GM23338 (cell line): ENCODE measurements at regions not wholly inside any gene's neighbourhood (a gene's known extent, or its start where the extent isn't known, plus 50 kb on each side); places are given as distances from the start of the nearest gene placed in this dataset.
A peak's percentile ranks its signal among the peaks of the same experiment; 100 is the strongest.

Experiments
- ATAC-seq: fragments of 200-7000 bp; cut with Tn5 transposase; 3 replicates; pipeline ENCODE4 v1.9.1; 2020
- DNase-seq: peaks from one replicate; pipeline ENCODE4 v3.0.0-alpha.2; 2015; ENCODE audit warnings: low spot score
- H2AFZ ChIP-seq: fragments of 200-600 bp; sonication (generic); 2 replicates; pipeline ENCODE4 v1.8.0; 2016; ENCODE audit warnings: antibody characterized with exemption, mild to moderate bottlenecking, moderate library complexity
- H3F3A ChIP-seq: fragments of 200-600 bp; sonication (generic); replicated peaks from 2 replicates; pipeline ENCODE4 v1.8.0; 2017; ENCODE audit warnings: antibody characterized with exemption, mixed run types, low read depth
- H3K27ac ChIP-seq: fragments of 200-600 bp; sonication (generic); 2 replicates; pipeline ENCODE4 v1.6.1; 2016; ENCODE audit warnings: low read depth
- H3K27me3 ChIP-seq: fragments of 200-600 bp; sonication (generic); 2 replicates; pipeline ENCODE4 v1.8.0; 2016; ENCODE audit warnings: mild to moderate bottlenecking, mixed run types, moderate library complexity; ENCODE audit not compliant: insufficient read depth
- H3K36me3 ChIP-seq: fragments of 200-600 bp; sonication (generic); 2 replicates; pipeline ENCODE4 v1.8.0; 2016; ENCODE audit warnings: mild to moderate bottlenecking; ENCODE audit not compliant: insufficient read depth
- H3K4me1 ChIP-seq: fragments of 200-600 bp; sonication (generic); 2 replicates; pipeline ENCODE4 v1.8.0; 2016; ENCODE audit warnings: mild to moderate bottlenecking, moderate library complexity; ENCODE audit not compliant: insufficient read depth
- H3K4me2 ChIP-seq: fragments of 200-600 bp; sonication (generic); 2 replicates; pipeline ENCODE4 v1.7.1; 2017; ENCODE audit warnings: mixed run types
- H3K4me3 ChIP-seq: fragments of 200-600 bp; sonication (generic); 2 replicates; pipeline ENCODE4 v1.6.1; 2016; ENCODE audit warnings: mixed run types
- H3K79me2 ChIP-seq: fragments of 200-600 bp; sonication (generic); replicated peaks from 2 replicates; pipeline ENCODE4 v1.8.0; 2017; ENCODE audit warnings: mild to moderate bottlenecking; ENCODE audit not compliant: insufficient read depth
- H3K9me2 ChIP-seq: fragments of 200-600 bp; sonication (generic); 2 replicates; pipeline ENCODE4 v1.8.0; 2017; ENCODE audit not compliant: insufficient read depth
- H4K20me1 ChIP-seq: fragments of 200-600 bp; sonication (generic); replicated peaks from 2 replicates; pipeline ENCODE4 v1.8.0; 2017; ENCODE audit warnings: mild to moderate bottlenecking; ENCODE audit not compliant: insufficient read depth
- H3K27ac Mint-ChIP-seq: 2 replicates; pipeline ENCODE4 v1.8.0; 2020; ENCODE audit warnings: inconsistent platforms, mild to moderate bottlenecking, moderate library complexity, mixed read lengths
- H3K27me3 Mint-ChIP-seq: 3 replicates; pipeline ENCODE4 v1.8.0; 2022; ENCODE audit warnings: low read depth, mild to moderate bottlenecking, moderate library complexity, mixed read lengths, inconsistent platforms; ENCODE audit not compliant: insufficient read depth, poor library complexity
- H3K36me3 Mint-ChIP-seq: 3 replicates; pipeline ENCODE4 v1.8.0; 2021; ENCODE audit warnings: low read depth, mild to moderate bottlenecking, inconsistent platforms, moderate library complexity, mixed read lengths
- H3K4me1 Mint-ChIP-seq: 3 replicates; pipeline ENCODE4 v1.8.0; 2020; ENCODE audit warnings: mild to moderate bottlenecking, inconsistent platforms, mixed read lengths
- H3K4me3 Mint-ChIP-seq: 3 replicates; pipeline ENCODE4 v1.8.0; 2021; ENCODE audit warnings: moderate library complexity, mild to moderate bottlenecking, inconsistent platforms, mixed read lengths
- H3K9me3 Mint-ChIP-seq: 3 replicates; pipeline ENCODE4 v1.8.0; 2020; ENCODE audit warnings: moderate library complexity, mild to moderate bottlenecking, inconsistent platforms, mixed read lengths
- CREB1 ChIP-seq: fragments of 250-450 bp; sonication (Bioruptor Pico); IDR thresholded peaks from 2 replicates; pipeline ENCODE4 v1.5.0; 2020; ENCODE audit warnings: low read depth, mild to moderate bottlenecking, moderate library complexity
- EZH2 ChIP-seq: fragments of 200-600 bp; sonication (generic); IDR thresholded peaks from one replicate; pipeline ENCODE4 v1.8.0; 2017; ENCODE audit warnings: antibody characterized with exemption, mild to moderate bottlenecking, low read depth; ENCODE audit not compliant: unreplicated experiment
- EZH2phosphoT487 ChIP-seq: fragments of 200-600 bp; sonication (generic); IDR thresholded peaks from one replicate; pipeline ENCODE4 v1.8.1; 2018; ENCODE audit warnings: antibody characterized with exemption; ENCODE audit not compliant: unreplicated experiment
- JUNB ChIP-seq: IDR thresholded peaks from one replicate; pipeline ENCODE4 v1.6.1; 2016; ENCODE audit warnings: antibody characterized with exemption; ENCODE audit not compliant: unreplicated experiment
- NANOG ChIP-seq: IDR thresholded peaks from 2 replicates; pipeline ENCODE4 v1.6.1; 2016; ENCODE audit warnings: antibody characterized with exemption, borderline replicate concordance
- POLR2AphosphoS5 ChIP-seq: IDR thresholded peaks from 2 replicates; pipeline ENCODE4 v1.6.1; 2016; ENCODE audit warnings: antibody characterized with exemption, low read depth
- STAT1 ChIP-seq: IDR thresholded peaks from one replicate; pipeline ENCODE4 v1.6.1; 2016; ENCODE audit warnings: antibody characterized with exemption; ENCODE audit not compliant: unreplicated experiment
- ZNF114 ChIP-seq: fragments of 250-450 bp; sonication (Bioruptor Pico); IDR thresholded peaks from 2 replicates; pipeline ENCODE4 v1.5.0; 2020; ENCODE audit warnings: mild to moderate bottlenecking, moderate library complexity
- TF ChIP-seq, protein P1 (sequence below), 2 experiments: fragments of 200-600 bp in 1 of 2; sonication (generic) in 1 of 2; conservative IDR thresholded peaks; 2 replicates each; pipeline versions ENCODE4 v1.5.1 to v1.6.1; 2016 to 2017; ENCODE audit warnings: antibody characterized with exemption in 2 of 2, low read depth in 2 of 2, mild to moderate bottlenecking in 2 of 2, moderate library complexity in 1 of 2
- TF ChIP-seq, protein P2 (sequence below): IDR thresholded peaks from 2 replicates; pipeline ENCODE4 v1.6.1; 2016; ENCODE audit warnings: antibody characterized with exemption
- TF ChIP-seq, protein P3 (sequence below): fragments of 250-450 bp; sonication (Bioruptor Pico); IDR thresholded peaks from 2 replicates; pipeline ENCODE4 v1.5.0; 2020; ENCODE audit warnings: mild to moderate bottlenecking, moderate library complexity

DNA sequence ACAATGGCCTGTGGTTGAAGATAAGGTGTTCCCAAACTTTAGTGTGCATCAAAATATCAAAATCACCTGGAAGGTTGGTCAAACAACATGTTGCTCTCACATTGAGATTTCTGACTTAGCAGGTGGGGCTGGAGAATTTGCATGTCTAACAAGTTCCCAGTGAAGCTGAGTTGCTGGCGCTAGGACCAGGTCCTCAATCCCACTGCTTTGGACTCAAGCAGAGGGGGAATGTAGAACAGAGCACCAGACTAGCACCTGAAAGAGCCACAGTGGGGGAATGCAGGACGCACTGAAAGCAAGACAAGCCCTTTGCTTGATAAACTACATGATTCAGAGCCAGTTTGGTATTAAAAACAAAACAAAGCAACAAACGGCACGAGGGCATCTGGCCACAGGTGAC is 458.1 kb downstream of the MTRR start:
- Mint-ChIP-seq H3K4me3 (no peak overlapping the region), H3K4me1 (peaks cover 12% of the 10 kb centered on the region), H3K9me3 (no peaks in the 10 kb centered on the region), H3K27me3 (no peaks in the 10 kb centered on the region), H3K36me3 (no peaks in the 10 kb centered on the region), H3K27ac (no peak overlapping the region)
- no peak overlapping the region for H3K4me3 ChIP-seq
- peak overlapping the region; percentile 45; the same call in 1 of the 2 replicates for H2AFZ ChIP-seq
- H3K27me3 ChIP-seq, result no peaks in the 10 kb centered on the region
- ATAC-seq (peak; percentile 57), DNase-seq (peak; percentile 6)
- no peaks in the 10 kb centered on the region for H4K20me1 ChIP-seq
- H3K4me2 ChIP-seq, result no peak overlapping the region
- no peak overlapping the region for H3K27ac ChIP-seq
- H3K36me3 ChIP-seq, result no peaks in the 10 kb centered on the region
- no peaks in the 10 kb centered on the region for H3K9me2 ChIP-seq
- H3K79me2 ChIP-seq, result no peaks in the 10 kb centered on the region
- TF ChIP-seq STAT1 (no peak), EZH2 (no peak), ZNF114 (CRISPR knock-in tag) (no peak), POLR2AphosphoS5 (no peak), NANOG (no peak), JUNB (no peak), EZH2phosphoT487 (no peak), CREB1 (CRISPR knock-in tag) (no peak)
- TF ChIP-seq, protein P1, sequence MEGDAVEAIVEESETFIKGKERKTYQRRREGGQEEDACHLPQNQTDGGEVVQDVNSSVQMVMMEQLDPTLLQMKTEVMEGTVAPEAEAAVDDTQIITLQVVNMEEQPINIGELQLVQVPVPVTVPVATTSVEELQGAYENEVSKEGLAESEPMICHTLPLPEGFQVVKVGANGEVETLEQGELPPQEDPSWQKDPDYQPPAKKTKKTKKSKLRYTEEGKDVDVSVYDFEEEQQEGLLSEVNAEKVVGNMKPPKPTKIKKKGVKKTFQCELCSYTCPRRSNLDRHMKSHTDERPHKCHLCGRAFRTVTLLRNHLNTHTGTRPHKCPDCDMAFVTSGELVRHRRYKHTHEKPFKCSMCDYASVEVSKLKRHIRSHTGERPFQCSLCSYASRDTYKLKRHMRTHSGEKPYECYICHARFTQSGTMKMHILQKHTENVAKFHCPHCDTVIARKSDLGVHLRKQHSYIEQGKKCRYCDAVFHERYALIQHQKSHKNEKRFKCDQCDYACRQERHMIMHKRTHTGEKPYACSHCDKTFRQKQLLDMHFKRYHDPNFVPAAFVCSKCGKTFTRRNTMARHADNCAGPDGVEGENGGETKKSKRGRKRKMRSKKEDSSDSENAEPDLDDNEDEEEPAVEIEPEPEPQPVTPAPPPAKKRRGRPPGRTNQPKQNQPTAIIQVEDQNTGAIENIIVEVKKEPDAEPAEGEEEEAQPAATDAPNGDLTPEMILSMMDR (conservative IDR thresholded peaks at IDR 0.05; ENCODE audit: low read depth in 2 of 2), result no peak
- TF ChIP-seq, protein P2, sequence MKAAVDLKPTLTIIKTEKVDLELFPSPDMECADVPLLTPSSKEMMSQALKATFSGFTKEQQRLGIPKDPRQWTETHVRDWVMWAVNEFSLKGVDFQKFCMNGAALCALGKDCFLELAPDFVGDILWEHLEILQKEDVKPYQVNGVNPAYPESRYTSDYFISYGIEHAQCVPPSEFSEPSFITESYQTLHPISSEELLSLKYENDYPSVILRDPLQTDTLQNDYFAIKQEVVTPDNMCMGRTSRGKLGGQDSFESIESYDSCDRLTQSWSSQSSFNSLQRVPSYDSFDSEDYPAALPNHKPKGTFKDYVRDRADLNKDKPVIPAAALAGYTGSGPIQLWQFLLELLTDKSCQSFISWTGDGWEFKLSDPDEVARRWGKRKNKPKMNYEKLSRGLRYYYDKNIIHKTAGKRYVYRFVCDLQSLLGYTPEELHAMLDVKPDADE, result no peak
- TF ChIP-seq, protein P3, sequence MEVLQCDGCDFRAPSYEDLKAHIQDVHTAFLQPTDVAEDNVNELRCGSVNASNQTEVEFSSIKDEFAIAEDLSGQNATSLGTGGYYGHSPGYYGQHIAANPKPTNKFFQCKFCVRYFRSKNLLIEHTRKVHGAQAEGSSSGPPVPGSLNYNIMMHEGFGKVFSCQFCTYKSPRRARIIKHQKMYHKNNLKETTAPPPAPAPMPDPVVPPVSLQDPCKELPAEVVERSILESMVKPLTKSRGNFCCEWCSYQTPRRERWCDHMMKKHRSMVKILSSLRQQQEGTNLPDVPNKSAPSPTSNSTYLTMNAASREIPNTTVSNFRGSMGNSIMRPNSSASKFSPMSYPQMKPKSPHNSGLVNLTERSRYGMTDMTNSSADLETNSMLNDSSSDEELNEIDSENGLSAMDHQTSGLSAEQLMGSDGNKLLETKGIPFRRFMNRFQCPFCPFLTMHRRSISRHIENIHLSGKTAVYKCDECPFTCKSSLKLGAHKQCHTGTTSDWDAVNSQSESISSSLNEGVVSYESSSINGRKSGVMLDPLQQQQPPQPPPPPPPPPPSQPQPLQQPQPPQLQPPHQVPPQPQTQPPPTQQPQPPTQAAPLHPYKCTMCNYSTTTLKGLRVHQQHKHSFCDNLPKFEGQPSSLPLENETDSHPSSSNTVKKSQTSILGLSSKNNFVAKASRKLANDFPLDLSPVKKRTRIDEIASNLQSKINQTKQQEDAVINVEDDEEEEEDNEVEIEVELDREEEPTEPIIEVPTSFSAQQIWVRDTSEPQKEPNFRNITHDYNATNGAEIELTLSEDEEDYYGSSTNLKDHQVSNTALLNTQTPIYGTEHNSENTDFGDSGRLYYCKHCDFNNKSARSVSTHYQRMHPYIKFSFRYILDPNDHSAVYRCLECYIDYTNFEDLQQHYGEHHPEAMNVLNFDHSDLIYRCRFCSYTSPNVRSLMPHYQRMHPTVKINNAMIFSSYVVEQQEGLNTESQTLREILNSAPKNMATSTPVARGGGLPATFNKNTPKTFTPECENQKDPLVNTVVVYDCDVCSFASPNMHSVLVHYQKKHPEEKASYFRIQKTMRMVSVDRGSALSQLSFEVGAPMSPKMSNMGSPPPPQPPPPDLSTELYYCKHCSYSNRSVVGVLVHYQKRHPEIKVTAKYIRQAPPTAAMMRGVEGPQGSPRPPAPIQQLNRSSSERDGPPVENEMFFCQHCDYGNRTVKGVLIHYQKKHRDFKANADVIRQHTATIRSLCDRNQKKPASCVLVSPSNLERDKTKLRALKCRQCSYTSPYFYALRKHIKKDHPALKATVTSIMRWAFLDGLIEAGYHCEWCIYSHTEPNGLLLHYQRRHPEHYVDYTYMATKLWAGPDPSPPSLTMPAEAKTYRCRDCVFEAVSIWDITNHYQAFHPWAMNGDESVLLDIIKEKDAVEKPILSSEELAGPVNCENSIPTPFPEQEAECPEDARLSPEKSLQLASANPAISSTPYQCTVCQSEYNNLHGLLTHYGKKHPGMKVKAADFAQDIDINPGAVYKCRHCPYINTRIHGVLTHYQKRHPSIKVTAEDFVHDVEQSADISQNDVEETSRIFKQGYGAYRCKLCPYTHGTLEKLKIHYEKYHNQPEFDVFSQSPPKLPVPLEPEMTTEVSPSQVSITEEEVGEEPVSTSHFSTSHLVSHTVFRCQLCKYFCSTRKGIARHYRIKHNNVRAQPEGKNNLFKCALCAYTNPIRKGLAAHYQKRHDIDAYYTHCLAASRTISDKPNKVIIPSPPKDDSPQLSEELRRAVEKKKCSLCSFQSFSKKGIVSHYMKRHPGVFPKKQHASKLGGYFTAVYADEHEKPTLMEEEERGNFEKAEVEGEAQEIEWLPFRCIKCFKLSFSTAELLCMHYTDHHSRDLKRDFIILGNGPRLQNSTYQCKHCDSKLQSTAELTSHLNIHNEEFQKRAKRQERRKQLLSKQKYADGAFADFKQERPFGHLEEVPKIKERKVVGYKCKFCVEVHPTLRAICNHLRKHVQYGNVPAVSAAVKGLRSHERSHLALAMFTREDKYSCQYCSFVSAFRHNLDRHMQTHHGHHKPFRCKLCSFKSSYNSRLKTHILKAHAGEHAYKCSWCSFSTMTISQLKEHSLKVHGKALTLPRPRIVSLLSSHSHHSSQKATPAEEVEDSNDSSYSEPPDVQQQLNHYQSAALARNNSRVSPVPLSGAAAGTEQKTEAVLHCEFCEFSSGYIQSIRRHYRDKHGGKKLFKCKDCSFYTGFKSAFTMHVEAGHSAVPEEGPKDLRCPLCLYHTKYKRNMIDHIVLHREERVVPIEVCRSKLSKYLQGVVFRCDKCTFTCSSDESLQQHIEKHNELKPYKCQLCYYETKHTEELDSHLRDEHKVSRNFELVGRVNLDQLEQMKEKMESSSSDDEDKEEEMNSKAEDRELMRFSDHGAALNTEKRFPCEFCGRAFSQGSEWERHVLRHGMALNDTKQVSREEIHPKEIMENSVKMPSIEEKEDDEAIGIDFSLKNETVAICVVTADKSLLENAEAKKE (CRISPR knock-in tag), result no peak
- no peaks in the 10 kb centered on the region for H3F3A ChIP-seq
- peaks cover 7% of the 10 kb centered on the region; the same call in 1 of the 2 replicates for H3K4me1 ChIP-seq
